ENCODE measurements at regions not wholly inside any gene's neighbourhood (a gene's known extent, or its start where the extent isn't known, plus 50 kb on each side); places are given as distances from the start of the nearest gene placed in this dataset.

GRCh38 chr14:101104485-101104884 is 201.0 kb upstream of the RTL1 start:
- no peak overlapping the region for H3K4me3 ChIP-seq
- no peak overlapping the region for H3K27ac ChIP-seq
- no peaks in the 10 kb centered on the region for H3K27me3 ChIP-seq
- H3K36me3 ChIP-seq = no peaks in the 10 kb centered on the region
- peaks cover 0 to 4% (median 1%) of the 10 kb centered on the region in 4 donors for H3K9me3 ChIP-seq
- DNase-seq (peak in 1 of 3 donors; percentile 26), ATAC-seq (no peak)
- WGBS (ENCODE audit: insufficient coverage, low coverage, low lambda C conversion rate, missing lambda C conversion rate) = 87% methylated on average over 3 of the region's 4 CpGs
- TF ChIP-seq CTCF (IDR thresholded peaks at IDR 0.05) = no peak
- no peak for TF ChIP-seq POLR2A (IDR thresholded peaks at IDR 0.05)
- H3K4me1 ChIP-seq = no peaks in the 10 kb centered on the region
- intact Hi-C loops (cut with DNase I) = no loop called here

GRCh38 chr14:101105045-101105444 is 201.5 kb upstream of the RTL1 start:
- peak in 1 of 3 donors; percentile 33 for DNase-seq

GRCh38 chr14:101108579-101109346 is 205.2 kb upstream of the RTL1 start:
- intact Hi-C loops (cut with DNase I) = no loop called here
- no peaks in the 10 kb centered on the region for H3K9me3 ChIP-seq
- no peak for ATAC-seq
- no peak overlapping the region for H3K27ac ChIP-seq
- DNase-seq = peak in 1 of 3 donors; percentile 38
- H3K36me3 ChIP-seq = no peaks in the 10 kb centered on the region
- 85% methylated on average over 6 of the region's 16 CpGs for WGBS (ENCODE audit: insufficient coverage, low coverage, low lambda C conversion rate, missing lambda C conversion rate)
- no peaks in the 10 kb centered on the region for H3K4me1 ChIP-seq
- no peak overlapping the region for H3K4me3 ChIP-seq
- no peak for TF ChIP-seq POLR2A (IDR thresholded peaks at IDR 0.05)
- no peaks in the 10 kb centered on the region for H3K27me3 ChIP-seq

More at GRCh38 chr14:101105045-101105444, 201.5 kb upstream of the RTL1 start:
- no peaks in the 10 kb centered on the region for H3K4me1 ChIP-seq
- WGBS (ENCODE audit: insufficient coverage, low coverage, low lambda C conversion rate, missing lambda C conversion rate) = 100% methylated on average over 1 of the region's 4 CpGs
- H3K4me3 ChIP-seq = no peak overlapping the region
- intact Hi-C loops (cut with DNase I) = no loop called here
- H3K27me3 ChIP-seq = no peaks in the 10 kb centered on the region
- H3K27ac ChIP-seq = no peak overlapping the region
- TF ChIP-seq CTCF (IDR thresholded peaks at IDR 0.05) (no peak), POLR2A (IDR thresholded peaks at IDR 0.05) (no peak)
- no peak for ATAC-seq
- H3K36me3 ChIP-seq = no peaks in the 10 kb centered on the region
- no peaks in the 10 kb centered on the region for H3K9me3 ChIP-seq

GRCh38 chr14:101109347-101109638 is 205.8 kb upstream of the RTL1 start:
- 69% methylated on average over 4 of the region's 8 CpGs for WGBS (ENCODE audit: insufficient coverage, low coverage, low lambda C conversion rate, missing lambda C conversion rate)

More at GRCh38 chr14:101109347-101109638, 205.8 kb upstream of the RTL1 start:
- intact Hi-C loops (cut with DNase I) = no loop called here
- Histone ChIP-seq H3K4me1 (no peaks in the 10 kb centered on the region), H3K27me3 (no peaks in the 10 kb centered on the region), H3K9me3 (no peaks in the 10 kb centered on the region), H3K36me3 (no peaks in the 10 kb centered on the region), H3K27ac (no peak overlapping the region), H3K4me3 (no peak overlapping the region)
- TF ChIP-seq POLR2A (IDR thresholded peaks at IDR 0.05) (no peak), CTCF (IDR thresholded peaks at IDR 0.05) (no peak)
- DNase-seq (peak in 1 of 3 donors; percentile 24), ATAC-seq (no peak)

Data from right lobe of liver (tissue), 6 donors.